ENCODE measurements at regions not wholly inside any gene's neighbourhood (a gene's known extent, or its start where the extent isn't known, plus 50 kb on each side); places are given as distances from the start of the nearest gene placed in this dataset.
A peak's percentile ranks its signal among the peaks of the same experiment; 100 is the strongest.

DNA sequence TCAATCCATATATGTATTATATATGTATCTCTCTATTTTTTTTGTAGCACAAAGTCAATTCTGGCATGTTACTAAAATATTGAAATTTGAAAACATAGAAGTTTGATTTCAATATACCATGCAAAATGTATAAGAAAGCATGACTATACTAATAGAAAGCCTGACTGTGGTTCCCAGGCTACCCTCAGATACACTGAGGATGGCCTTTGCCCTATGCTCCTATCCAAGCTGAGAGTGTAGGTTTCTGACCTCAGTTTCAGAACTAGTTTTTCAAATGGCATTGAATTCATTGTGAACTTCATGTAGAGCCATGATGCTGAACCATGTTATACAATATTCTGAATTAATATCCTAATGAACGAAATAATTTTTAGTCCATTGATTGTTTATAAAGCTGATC, 220.4 kb upstream of the IZUMO3 start:
- 79 to 94% methylated on average over 1 of the region's 1 CpG for WGBS, 2 donors
- ATAC-seq, result no peak
- H3K4me1 ChIP-seq, result no peaks in the 10 kb centered on the region

DNA sequence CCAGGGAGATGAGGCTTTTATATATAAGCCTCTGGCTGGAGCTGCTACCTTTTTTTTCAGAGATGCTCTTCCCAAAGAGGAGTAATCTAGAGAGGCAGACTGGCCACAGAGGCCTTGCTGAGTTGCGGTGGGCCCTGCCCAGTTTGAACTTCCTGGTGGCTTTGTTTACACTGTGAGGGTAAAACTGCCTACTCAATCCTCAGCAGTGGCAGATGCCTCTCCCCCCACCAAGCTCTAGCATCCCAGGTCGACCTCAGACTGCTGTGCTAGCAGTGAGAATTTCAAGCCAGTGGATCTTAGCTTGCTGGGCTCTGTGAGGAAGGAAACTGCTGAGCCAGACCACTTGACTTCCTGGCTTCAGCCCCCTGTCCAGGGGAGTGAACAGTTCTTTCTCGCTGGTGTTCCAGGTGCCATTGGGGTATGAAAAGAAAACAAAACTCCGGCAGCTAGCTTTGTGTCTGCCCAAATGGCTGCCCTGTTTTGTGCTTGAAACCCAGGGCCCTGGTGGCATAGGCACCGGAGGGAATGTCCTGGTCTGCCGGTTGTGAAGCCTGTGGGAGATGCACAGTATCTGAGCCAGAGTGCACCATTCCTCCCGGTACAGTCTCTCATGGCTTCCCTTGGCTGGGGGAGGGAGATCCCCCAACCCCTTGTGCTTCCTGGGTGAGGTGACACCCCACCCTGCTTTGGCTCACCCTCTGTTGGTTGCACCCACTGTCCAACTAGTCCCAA, 219.5 kb upstream of the IZUMO3 start:
- intact Hi-C loops (cut with DNase I), result no loop called here
- H3K9me3 ChIP-seq, result peaks cover 0 to 67% (median 4%) of the 10 kb centered on the region in 11 donors
- WGBS, 2 donors, result 64 to 69% methylated on average over 7 of the region's 7 CpGs
- H3K27ac ChIP-seq, result no peak overlapping the region
- no peak for DNase-seq
- H3K36me3 ChIP-seq, result no peaks in the 10 kb centered on the region
- TF ChIP-seq, protein P1, sequence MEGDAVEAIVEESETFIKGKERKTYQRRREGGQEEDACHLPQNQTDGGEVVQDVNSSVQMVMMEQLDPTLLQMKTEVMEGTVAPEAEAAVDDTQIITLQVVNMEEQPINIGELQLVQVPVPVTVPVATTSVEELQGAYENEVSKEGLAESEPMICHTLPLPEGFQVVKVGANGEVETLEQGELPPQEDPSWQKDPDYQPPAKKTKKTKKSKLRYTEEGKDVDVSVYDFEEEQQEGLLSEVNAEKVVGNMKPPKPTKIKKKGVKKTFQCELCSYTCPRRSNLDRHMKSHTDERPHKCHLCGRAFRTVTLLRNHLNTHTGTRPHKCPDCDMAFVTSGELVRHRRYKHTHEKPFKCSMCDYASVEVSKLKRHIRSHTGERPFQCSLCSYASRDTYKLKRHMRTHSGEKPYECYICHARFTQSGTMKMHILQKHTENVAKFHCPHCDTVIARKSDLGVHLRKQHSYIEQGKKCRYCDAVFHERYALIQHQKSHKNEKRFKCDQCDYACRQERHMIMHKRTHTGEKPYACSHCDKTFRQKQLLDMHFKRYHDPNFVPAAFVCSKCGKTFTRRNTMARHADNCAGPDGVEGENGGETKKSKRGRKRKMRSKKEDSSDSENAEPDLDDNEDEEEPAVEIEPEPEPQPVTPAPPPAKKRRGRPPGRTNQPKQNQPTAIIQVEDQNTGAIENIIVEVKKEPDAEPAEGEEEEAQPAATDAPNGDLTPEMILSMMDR (IDR thresholded peaks at IDR 0.05), result no peak
- H3K4me3 ChIP-seq, result no peak overlapping the region
- no peaks in the 10 kb centered on the region for H3K4me1 ChIP-seq
- no peak for ATAC-seq
- no peaks in the 10 kb centered on the region for H3K27me3 ChIP-seq

More for the DNA sequence above, 220.4 kb upstream of the IZUMO3 start:
- no peaks in the 10 kb centered on the region for H3K27me3 ChIP-seq
- no peak overlapping the region for H3K27ac ChIP-seq
- intact Hi-C loops (cut with DNase I), result no loop called here
- H3K36me3 ChIP-seq, result no peaks in the 10 kb centered on the region
- TF ChIP-seq, protein P1 (IDR thresholded peaks at IDR 0.05), result no peak
- H3K4me3 ChIP-seq, result no peak overlapping the region
- peaks cover 0 to 58% (median 0%) of the 10 kb centered on the region in 11 donors for H3K9me3 ChIP-seq
- DNase-seq, result no peak

DNA sequence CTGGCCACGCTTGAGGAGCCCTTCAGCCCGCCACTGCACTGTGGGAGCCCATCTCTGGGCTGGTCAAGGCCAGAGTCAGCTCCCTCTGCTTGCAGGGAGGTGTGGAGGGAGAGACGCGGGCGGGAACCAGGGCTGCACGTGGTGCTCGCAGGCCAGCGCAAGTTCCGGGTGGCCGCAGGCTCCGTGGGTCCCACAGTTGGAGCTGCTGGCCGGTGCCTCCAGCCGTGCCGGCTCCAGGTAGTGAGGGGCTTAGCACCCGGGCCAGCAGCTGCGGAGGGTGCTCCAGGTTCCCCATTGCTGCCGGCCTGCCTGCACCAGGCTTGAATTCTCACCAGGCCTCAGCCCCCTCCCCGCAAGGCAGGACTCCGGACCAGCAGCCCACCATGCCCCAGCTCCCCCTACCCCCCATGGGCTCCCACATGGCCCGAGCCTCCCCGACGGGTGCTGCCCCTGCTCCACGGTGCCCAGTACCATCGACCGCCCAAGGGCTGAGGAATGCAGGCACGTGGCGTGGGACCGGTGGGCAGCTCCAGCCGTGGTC, 192.8 kb upstream of the IZUMO3 start:
- no peak overlapping the region for H3K4me3 ChIP-seq
- no peaks in the 10 kb centered on the region for H3K36me3 ChIP-seq
- H3K27ac ChIP-seq, result no peak overlapping the region
- WGBS, 2 donors, result 90 to 92% methylated on average over 29 of the region's 29 CpGs
- peak in 2 of 8 donors; percentile 11 to 17 for ATAC-seq
- DNase-seq, result no peak
- H3K4me1 ChIP-seq, result no peaks in the 10 kb centered on the region
- H3K27me3 ChIP-seq, result no peaks in the 10 kb centered on the region
- peaks cover 0 to 26% (median 0%) of the 10 kb centered on the region in 11 donors for H3K9me3 ChIP-seq
- TF ChIP-seq, protein P1 (IDR thresholded peaks at IDR 0.05), result no peak
- intact Hi-C loops (cut with DNase I), result no loop called here

DNA sequence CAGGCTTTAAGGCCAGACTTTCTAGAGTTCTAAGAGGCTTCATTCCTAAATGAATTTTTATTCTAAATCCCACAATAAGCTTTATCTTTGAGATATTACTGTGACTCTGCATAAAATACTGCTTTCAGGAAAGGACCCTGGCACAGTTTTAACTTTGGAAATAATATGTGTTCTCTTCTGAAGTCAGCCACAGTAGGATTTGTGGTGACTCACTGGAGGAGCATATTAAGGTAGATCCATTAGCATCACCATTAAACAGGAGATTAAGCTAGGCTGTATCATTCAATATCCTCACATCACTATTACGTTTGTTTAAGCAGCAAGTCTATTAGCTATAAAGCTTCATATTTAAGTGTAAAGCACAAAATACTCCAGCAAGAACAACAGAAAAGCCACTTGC, 186.1 kb upstream of the IZUMO3 start:
- TF ChIP-seq, protein P1 (IDR thresholded peaks at IDR 0.05), result no peak
- no peaks in the 10 kb centered on the region for H3K4me1 ChIP-seq
- intact Hi-C loops (cut with DNase I), result no loop called here
- no peak for DNase-seq
- H3K9me3 ChIP-seq, result peaks cover 0 to 18% (median 0%) of the 10 kb centered on the region in 11 donors
- 76 to 79% methylated on average over 1 of the region's 1 CpG for WGBS, 2 donors
- H3K27ac ChIP-seq, result no peak overlapping the region
- H3K27me3 ChIP-seq, result no peaks in the 10 kb centered on the region
- H3K36me3 ChIP-seq, result no peaks in the 10 kb centered on the region
- no peak overlapping the region for H3K4me3 ChIP-seq
- ATAC-seq, result no peak

Data from heart right ventricle (tissue), 16 donors.